ENCODE measurements at regions not wholly inside any gene's neighbourhood (a gene's known extent, or its start where the extent isn't known, plus 50 kb on each side); places are given as distances from the start of the nearest gene placed in this dataset.
"Not testable (repeated sequence)": the region's sequence is repeated elsewhere in the genome, so short reads cannot be mapped to it uniquely, and the experiment has no call there.

GRCh38 chr22:46034480-46034879, 57.5 kb upstream of the WNT7B start:
- TF ChIP-seq CTCF, POLR2A (IDR thresholded peaks at IDR 0.05): not testable (repeated sequence)

Measured in thyroid gland (tissue), 4 donors.